WI38 (cell line): ENCODE measurements at regions not wholly inside any gene's neighbourhood (a gene's known extent, or its start where the extent isn't known, plus 50 kb on each side); places are given as distances from the start of the nearest gene placed in this dataset.

Experiments
- H3K4me3 ChIP-seq: 2 replicates; pipeline ENCODE4 v1.5.1; 2011; ENCODE audit warnings: low read depth, mild to moderate bottlenecking, control low read depth, low read length
- CTCF ChIP-seq: IDR thresholded peaks from 2 replicates; pipeline ENCODE4 v1.5.1; 2012; ENCODE audit warnings: low read depth, mild to moderate bottlenecking, control low read depth, low read length

GRCh38 chr2:180564051-180564450 is 416.4 kb upstream of the UBE2E3 start:
- no peak overlapping the region for H3K4me3 ChIP-seq
- no peak for TF ChIP-seq CTCF

DNA sequence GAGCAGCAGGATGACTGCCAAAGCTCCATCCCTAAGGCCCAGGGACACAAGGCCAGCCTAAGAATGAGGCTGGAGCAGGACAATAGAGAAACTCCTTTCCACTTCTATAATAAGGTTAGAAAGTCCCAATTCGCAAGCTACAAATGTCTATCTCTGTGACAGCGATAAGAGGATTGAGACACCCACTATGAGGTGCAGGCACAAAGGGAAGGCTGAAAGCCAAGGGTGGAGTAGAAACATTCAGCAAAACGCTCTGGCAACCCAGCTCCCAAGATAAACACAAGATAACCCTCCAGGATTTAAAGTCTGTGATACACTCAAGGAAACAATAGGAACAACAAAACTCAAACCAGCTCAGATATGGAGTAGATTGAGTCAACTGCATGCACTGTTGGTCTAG is 418.0 kb upstream of the UBE2E3 start:
- no peak for TF ChIP-seq CTCF

GRCh38 chr2:180559771-180560170 is 420.6 kb upstream of the UBE2E3 start:
- no peak for TF ChIP-seq CTCF
- H3K4me3 ChIP-seq = peak overlapping the region; percentile 43

More for the DNA sequence above, 418.0 kb upstream of the UBE2E3 start:
- no peak overlapping the region for H3K4me3 ChIP-seq

DNA sequence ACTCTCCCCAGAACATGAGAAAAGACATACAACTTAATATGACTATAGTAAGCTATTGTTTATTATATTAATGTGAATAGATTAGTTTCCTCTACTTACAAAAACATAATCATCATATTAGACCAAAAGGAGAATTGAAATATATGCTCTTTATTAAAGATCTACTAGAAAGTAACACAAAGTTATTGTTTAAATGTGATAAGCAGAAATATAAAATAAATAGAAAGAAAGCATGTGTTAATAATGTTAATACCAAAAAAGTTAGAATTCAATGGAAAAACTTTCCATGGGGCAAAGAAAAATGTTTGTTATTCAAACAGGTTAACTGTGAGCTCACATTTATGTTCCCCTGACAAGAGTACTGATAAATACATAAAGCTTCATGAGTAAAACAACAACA is 421.4 kb upstream of the UBE2E3 start:
- H3K4me3 ChIP-seq = no peak overlapping the region
- TF ChIP-seq CTCF = no peak

DNA sequence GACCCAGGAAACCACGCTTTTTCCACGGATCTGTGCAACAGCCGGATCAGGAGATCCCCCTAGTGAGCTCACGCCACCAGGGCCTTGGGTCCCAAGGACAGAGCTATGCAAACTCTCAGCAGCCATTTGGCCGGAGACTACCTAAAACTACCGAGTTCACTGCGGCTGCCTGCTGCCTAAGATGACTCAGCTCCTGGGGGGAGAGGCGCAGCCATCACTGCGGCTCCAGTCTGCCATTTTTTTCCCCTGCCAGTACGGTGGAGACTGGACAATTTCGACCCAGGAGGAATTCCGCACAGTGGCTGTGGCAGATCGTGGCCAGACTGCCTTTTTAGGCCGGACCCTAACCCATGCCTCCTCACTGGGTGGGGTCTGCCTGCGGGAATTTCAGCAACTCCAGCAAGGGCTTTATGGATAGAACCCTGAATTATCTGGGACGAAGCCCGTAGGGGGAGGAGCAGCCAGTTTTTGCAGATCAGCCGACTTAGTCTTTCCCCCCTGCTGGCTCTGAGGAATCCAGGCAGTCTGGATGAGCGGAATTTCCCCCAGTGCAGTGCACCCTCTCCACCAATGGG is 424.9 kb upstream of the UBE2E3 start:
- no peak overlapping the region for H3K4me3 ChIP-seq
- TF ChIP-seq CTCF = no peak

DNA sequence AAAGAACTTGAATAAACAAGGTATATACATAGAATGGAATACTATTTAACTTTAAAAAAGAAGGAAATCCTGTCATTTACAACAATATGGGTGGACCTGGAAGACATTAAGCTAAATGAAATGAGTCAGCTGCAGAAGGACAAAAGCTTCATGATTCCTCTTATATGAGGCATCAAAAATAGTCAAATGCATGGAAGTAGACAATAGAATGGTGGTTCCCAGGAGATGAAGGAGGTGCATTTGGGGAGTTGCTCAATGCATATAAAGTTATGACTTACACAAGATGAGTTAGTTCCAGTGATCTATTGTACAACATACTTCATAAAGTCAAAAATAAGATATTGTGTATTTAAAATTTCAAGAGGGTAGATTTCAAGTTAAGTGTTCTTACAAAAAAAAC is 426.1 kb upstream of the UBE2E3 start:
- no peak for TF ChIP-seq CTCF
- no peak overlapping the region for H3K4me3 ChIP-seq

DNA sequence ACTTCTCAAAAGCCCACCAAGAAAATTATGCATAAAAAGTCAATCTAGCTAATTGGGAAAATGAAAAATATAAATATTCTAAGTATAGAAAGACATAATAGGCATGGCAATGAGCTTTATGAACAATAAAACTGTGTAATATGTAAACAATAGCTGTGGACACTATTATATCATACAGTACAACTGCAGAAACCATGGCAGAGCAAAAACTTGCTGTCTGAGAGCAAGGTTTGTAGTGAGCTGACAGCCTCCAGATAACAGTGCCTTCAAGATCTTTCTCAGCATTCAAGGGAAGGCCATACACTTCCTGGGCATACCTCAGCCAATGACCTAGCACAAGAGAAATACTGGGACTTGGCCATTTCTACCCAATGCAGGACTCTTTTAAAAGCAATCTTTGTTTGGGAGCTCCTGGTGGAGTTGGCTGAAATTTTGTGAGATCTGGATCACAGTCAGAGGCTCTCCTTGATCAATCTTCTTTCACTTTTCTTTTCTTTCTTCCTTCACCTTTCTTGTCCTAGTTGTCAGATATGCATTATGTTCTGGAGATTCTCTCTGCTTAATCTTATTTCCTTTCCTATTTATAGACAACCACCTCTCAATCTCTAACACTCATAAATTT is 427.2 kb upstream of the UBE2E3 start:
- no peak for TF ChIP-seq CTCF
- H3K4me3 ChIP-seq = no peak overlapping the region
